ENCODE measurements at regions not wholly inside any gene's neighbourhood (a gene's known extent, or its start where the extent isn't known, plus 50 kb on each side); places are given as distances from the start of the nearest gene placed in this dataset.

DNA sequence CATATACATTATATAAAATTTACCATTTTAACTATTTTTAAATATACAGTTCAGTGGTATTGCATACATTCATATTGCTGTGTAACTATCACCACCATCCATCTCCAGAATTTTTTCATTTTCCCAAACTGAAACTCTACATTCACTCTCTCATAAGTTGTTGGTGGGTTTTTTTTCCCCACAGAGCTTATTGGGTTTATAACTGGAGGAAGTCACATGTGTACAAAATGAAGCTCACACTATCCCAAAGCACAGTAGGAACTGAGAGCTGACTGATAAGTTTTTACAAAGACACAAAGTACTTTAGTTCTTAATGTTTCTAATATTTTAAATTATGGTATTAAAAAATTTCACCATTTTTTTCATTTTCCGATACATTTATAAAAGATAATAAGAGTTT lies 78.8 kb upstream of the TNFAIP3 start:
- 97% methylated on average over 1 of the region's 1 CpG for WGBS (ENCODE audit: insufficient coverage, insufficient replicate concordance, low lambda C conversion rate, missing lambda C conversion rate)
- Histone ChIP-seq H4K20me1 (ENCODE audit: control insufficient read depth, insufficient read depth) (no peaks in the 10 kb centered on the region), H3K9ac (ENCODE audit: control insufficient read depth, insufficient read depth, low read length) (no peak overlapping the region), H3K27ac (ENCODE audit: control insufficient read depth, insufficient read depth) (no peak overlapping the region), H2AFZ (ENCODE audit: control insufficient read depth, low read depth, low read length) (no peak overlapping the region), H3K9me3 (replicated peaks; ENCODE audit: control insufficient read depth, insufficient read depth, low read length) (no peaks in the 10 kb centered on the region), H3K4me2 (ENCODE audit: control insufficient read depth, insufficient read depth) (no peak overlapping the region), H3K27me3 (replicated peaks in 1 of 2; ENCODE audit: control insufficient read depth in 2 of 2, insufficient read depth in 2 of 2, low read length in 1 of 2) (no peaks in the 10 kb centered on the region), H3K36me3 (ENCODE audit: control insufficient read depth in 2 of 2, insufficient read depth in 2 of 2, low read length in 1 of 2) (no peaks in the 10 kb centered on the region), H3K4me3 (no peak overlapping the region), H3K4me1 (ENCODE audit: control insufficient read depth, insufficient read depth, low read length) (peaks cover 14% of the 10 kb centered on the region), H3K79me2 (ENCODE audit: control insufficient read depth, insufficient read depth, low read length) (peaks cover 6% of the 10 kb centered on the region)
- ChIA-PET CTCF (interaction anchor here (0.8 to 2.0 kb wide), 5 partner anchors 11 to 84 kb away, joined by 3 to 10 read pairs (median 5); no protein-coding TSS in a partner anchor), RAD21 (ENCODE audit: unreplicated experiment) (interaction anchor here (0.7 to 2.0 kb wide), 10 partner anchors 12 to 84 kb away, joined by 3 to 6 read pairs (median 4); no protein-coding TSS in a partner anchor), POLR2A (interaction anchor here (1.0 to 1.4 kb wide), 3 partner anchors 20 to 71 kb away, joined by 3 to 4 read pairs (median 3); no protein-coding TSS in a partner anchor), SMC1A (ENCODE audit: uncharacterized antibody, unreplicated experiment) (interaction anchor here (0.5 to 3.8 kb wide), 14 partner anchors 11 to 93 kb away, joined by 3 to 25 read pairs (median 5); no protein-coding TSS in a partner anchor)
- FAIRE-seq (no peak), DNase-seq (ENCODE audit: low read depth, low spot score) (no peak), ATAC-seq (no peak)
- BruUV-seq (replicated peaks) = no TSS peak
- in situ Hi-C loops (cut with MboI) = no loop called here
- intact Hi-C loops (cut with micrococcal nuclease; ENCODE audit: unreplicated experiment) = no loop called here
- TF ChIP-seq, protein P1, sequence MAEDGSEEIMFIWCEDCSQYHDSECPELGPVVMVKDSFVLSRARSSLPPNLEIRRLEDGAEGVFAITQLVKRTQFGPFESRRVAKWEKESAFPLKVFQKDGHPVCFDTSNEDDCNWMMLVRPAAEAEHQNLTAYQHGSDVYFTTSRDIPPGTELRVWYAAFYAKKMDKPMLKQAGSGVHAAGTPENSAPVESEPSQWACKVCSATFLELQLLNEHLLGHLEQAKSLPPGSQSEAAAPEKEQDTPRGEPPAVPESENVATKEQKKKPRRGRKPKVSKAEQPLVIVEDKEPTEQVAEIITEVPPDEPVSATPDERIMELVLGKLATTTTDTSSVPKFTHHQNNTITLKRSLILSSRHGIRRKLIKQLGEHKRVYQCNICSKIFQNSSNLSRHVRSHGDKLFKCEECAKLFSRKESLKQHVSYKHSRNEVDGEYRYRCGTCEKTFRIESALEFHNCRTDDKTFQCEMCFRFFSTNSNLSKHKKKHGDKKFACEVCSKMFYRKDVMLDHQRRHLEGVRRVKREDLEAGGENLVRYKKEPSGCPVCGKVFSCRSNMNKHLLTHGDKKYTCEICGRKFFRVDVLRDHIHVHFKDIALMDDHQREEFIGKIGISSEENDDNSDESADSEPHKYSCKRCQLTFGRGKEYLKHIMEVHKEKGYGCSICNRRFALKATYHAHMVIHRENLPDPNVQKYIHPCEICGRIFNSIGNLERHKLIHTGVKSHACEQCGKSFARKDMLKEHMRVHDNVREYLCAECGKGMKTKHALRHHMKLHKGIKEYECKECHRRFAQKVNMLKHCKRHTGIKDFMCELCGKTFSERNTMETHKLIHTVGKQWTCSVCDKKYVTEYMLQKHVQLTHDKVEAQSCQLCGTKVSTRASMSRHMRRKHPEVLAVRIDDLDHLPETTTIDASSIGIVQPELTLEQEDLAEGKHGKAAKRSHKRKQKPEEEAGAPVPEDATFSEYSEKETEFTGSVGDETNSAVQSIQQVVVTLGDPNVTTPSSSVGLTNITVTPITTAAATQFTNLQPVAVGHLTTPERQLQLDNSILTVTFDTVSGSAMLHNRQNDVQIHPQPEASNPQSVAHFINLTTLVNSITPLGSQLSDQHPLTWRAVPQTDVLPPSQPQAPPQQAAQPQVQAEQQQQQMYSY (CRISPR knock-in tag; IDR thresholded peaks at IDR 0.05) = no peak
- TF ChIP-seq CHD2 (IDR thresholded peaks at IDR 0.05; ENCODE audit: borderline replicate concordance, low read depth, low read length) (no peak), ETV6 (conservative IDR thresholded peaks at IDR 0.05 in 1 of 2, IDR thresholded peaks at IDR 0.05 in 1 of 2; ENCODE audit: borderline replicate concordance in 1 of 2, low read depth in 1 of 2) (no peak), RCOR1 (conservative IDR thresholded peaks at IDR 0.05; ENCODE audit: low read depth, low read length) (no peak), JUND (IDR thresholded peaks at IDR 0.05; ENCODE audit: low read depth, low read length) (no peak), CBX3 (IDR thresholded peaks at IDR 0.05; ENCODE audit: borderline replicate concordance, low read depth) (no peak), MXI1 (IDR thresholded peaks at IDR 0.05; ENCODE audit: low read depth, low read length) (no peak), STAT3 (IDR thresholded peaks at IDR 0.05; ENCODE audit: low read depth, low read length) (no peak)
- TF ChIP-seq, protein P2, sequence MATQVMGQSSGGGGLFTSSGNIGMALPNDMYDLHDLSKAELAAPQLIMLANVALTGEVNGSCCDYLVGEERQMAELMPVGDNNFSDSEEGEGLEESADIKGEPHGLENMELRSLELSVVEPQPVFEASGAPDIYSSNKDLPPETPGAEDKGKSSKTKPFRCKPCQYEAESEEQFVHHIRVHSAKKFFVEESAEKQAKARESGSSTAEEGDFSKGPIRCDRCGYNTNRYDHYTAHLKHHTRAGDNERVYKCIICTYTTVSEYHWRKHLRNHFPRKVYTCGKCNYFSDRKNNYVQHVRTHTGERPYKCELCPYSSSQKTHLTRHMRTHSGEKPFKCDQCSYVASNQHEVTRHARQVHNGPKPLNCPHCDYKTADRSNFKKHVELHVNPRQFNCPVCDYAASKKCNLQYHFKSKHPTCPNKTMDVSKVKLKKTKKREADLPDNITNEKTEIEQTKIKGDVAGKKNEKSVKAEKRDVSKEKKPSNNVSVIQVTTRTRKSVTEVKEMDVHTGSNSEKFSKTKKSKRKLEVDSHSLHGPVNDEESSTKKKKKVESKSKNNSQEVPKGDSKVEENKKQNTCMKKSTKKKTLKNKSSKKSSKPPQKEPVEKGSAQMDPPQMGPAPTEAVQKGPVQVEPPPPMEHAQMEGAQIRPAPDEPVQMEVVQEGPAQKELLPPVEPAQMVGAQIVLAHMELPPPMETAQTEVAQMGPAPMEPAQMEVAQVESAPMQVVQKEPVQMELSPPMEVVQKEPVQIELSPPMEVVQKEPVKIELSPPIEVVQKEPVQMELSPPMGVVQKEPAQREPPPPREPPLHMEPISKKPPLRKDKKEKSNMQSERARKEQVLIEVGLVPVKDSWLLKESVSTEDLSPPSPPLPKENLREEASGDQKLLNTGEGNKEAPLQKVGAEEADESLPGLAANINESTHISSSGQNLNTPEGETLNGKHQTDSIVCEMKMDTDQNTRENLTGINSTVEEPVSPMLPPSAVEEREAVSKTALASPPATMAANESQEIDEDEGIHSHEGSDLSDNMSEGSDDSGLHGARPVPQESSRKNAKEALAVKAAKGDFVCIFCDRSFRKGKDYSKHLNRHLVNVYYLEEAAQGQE (IDR thresholded peaks at IDR 0.05; ENCODE audit: low read depth, low read length) = no peak
- TF ChIP-seq, protein P3, sequence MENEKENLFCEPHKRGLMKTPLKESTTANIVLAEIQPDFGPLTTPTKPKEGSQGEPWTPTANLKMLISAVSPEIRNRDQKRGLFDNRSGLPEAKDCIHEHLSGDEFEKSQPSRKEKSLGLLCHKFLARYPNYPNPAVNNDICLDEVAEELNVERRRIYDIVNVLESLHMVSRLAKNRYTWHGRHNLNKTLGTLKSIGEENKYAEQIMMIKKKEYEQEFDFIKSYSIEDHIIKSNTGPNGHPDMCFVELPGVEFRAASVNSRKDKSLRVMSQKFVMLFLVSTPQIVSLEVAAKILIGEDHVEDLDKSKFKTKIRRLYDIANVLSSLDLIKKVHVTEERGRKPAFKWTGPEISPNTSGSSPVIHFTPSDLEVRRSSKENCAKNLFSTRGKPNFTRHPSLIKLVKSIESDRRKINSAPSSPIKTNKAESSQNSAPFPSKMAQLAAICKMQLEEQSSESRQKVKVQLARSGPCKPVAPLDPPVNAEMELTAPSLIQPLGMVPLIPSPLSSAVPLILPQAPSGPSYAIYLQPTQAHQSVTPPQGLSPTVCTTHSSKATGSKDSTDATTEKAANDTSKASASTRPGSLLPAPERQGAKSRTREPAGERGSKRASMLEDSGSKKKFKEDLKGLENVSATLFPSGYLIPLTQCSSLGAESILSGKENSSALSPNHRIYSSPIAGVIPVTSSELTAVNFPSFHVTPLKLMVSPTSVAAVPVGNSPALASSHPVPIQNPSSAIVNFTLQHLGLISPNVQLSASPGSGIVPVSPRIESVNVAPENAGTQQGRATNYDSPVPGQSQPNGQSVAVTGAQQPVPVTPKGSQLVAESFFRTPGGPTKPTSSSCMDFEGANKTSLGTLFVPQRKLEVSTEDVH (IDR thresholded peaks at IDR 0.05; ENCODE audit: low read depth, partially characterized antibody) = no peak
